Mesendoderm (in vitro differentiated cells): ENCODE measurements at regions not wholly inside any gene's neighbourhood (a gene's known extent, or its start where the extent isn't known, plus 50 kb on each side); places are given as distances from the start of the nearest gene placed in this dataset.

ENCODE experiments used
- DNase-seq: peaks from one replicate; pipeline ENCODE4 v3.0.0; 2013
- H2AK5ac ChIP-seq: 2 replicates; pipeline ENCODE4 v1.6.1; 2013; ENCODE audit warnings: low read length, inconsistent platforms
- H2BK120ac ChIP-seq: 2 replicates; pipeline ENCODE4 v1.6.1; 2013; ENCODE audit warnings: low read depth, mild to moderate bottlenecking, low read length, moderate library complexity, mixed read lengths
- H2BK15ac ChIP-seq: replicated peaks from 2 replicates; pipeline ENCODE4 v1.6.1; 2013; ENCODE audit warnings: low read depth, mild to moderate bottlenecking, moderate library complexity
- H2BK5ac ChIP-seq: 2 replicates; pipeline ENCODE4 v1.6.1; 2013; ENCODE audit warnings: low read length, inconsistent platforms
- H3K18ac ChIP-seq: 2 replicates; pipeline ENCODE4 v1.6.1; 2013; ENCODE audit warnings: mild to moderate bottlenecking, low read length, mixed read lengths
- H3K23ac ChIP-seq: one replicate; pipeline ENCODE4 v1.6.1; 2013; ENCODE audit warnings: low read length
- H3K27ac ChIP-seq: 2 replicates; pipeline ENCODE4 v1.5.1; 2013; ENCODE audit warnings: low read depth, mild to moderate bottlenecking, inconsistent platforms, low read length, moderate library complexity
- H3K27me3 ChIP-seq: 2 replicates; pipeline ENCODE4 v1.6.1; 2013; ENCODE audit warnings: low read length, control low read depth, mild to moderate bottlenecking, inconsistent platforms; ENCODE audit not compliant: insufficient read depth, poor library complexity
- H3K36me3 ChIP-seq: 2 replicates; pipeline ENCODE4 v1.6.1; 2013; ENCODE audit warnings: low read length, inconsistent platforms; ENCODE audit not compliant: control insufficient read depth, insufficient read depth
- H3K4ac ChIP-seq: one replicate; pipeline ENCODE4 v1.6.1; 2013; ENCODE audit warnings: low read depth, mild to moderate bottlenecking, low read length, moderate library complexity
- H3K4me1 ChIP-seq: 2 replicates; pipeline ENCODE4 v1.6.1; 2013; ENCODE audit warnings: low read depth, low read length, inconsistent platforms; ENCODE audit not compliant: control insufficient read depth
- H3K4me2 ChIP-seq: 2 replicates; pipeline ENCODE4 v1.6.1; 2013; ENCODE audit warnings: low read length
- H3K4me3 ChIP-seq: 2 replicates; pipeline ENCODE4 v1.5.1; 2013; ENCODE audit warnings: mild to moderate bottlenecking, low read length
- H3K56ac ChIP-seq: one replicate; pipeline ENCODE4 v1.6.1; 2013; ENCODE audit warnings: low read length
- H3K79me1 ChIP-seq: 2 replicates; pipeline ENCODE4 v1.6.1; 2013; ENCODE audit warnings: low read length, inconsistent platforms
- H3K79me2 ChIP-seq: 2 replicates; pipeline ENCODE4 v1.6.1; 2013; ENCODE audit warnings: mild to moderate bottlenecking, low read length; ENCODE audit not compliant: control insufficient read depth, insufficient read depth
- H3K9ac ChIP-seq: 2 replicates; pipeline ENCODE4 v1.6.1; 2013; ENCODE audit warnings: low read length, inconsistent platforms
- H4K5ac ChIP-seq: one replicate; pipeline ENCODE4 v1.6.1; 2013; ENCODE audit warnings: low read length
- H4K8ac ChIP-seq: one replicate; pipeline ENCODE4 v1.6.1; 2013; ENCODE audit warnings: low read depth, mild to moderate bottlenecking, control low read depth, low read length, moderate library complexity
- WGBS: extraction: QIAGEN DNeasy Blood & Tissue Kit; methylation state at CpG from one replicate; pipeline ENCODE4 v1.1.7; 2013; ENCODE audit warnings: low lambda C conversion rate, missing lambda C conversion rate; ENCODE audit not compliant: insufficient coverage; ENCODE audit errors: extremely low coverage; 5-methylcytosine and 5-hydroxymethylcytosine counted together

- WGBS: no CpG with 5 or more reads among the region's 1 CpG
- H3K23ac ChIP-seq: no peak overlapping the region
- no peak overlapping the region for H2BK5ac ChIP-seq
- no peak overlapping the region for H2BK15ac ChIP-seq
- DNase-seq: no peak
- no peaks in the 10 kb centered on the region for H3K79me1 ChIP-seq
- no peak overlapping the region for H3K4me3 ChIP-seq
- H2BK120ac ChIP-seq: no peak overlapping the region
- H4K8ac ChIP-seq: no peak overlapping the region
- no peak overlapping the region for H3K4ac ChIP-seq
- H3K18ac ChIP-seq: no peak overlapping the region
- no peak overlapping the region for H3K4me2 ChIP-seq
- no peaks in the 10 kb centered on the region for H3K36me3 ChIP-seq
- H3K27ac ChIP-seq: no peak overlapping the region
- H3K27me3 ChIP-seq: no peaks in the 10 kb centered on the region
- no peak overlapping the region for H2AK5ac ChIP-seq
- no peak overlapping the region for H3K9ac ChIP-seq
- no peaks in the 10 kb centered on the region for H3K79me2 ChIP-seq
- no peak overlapping the region for H4K5ac ChIP-seq
- H3K56ac ChIP-seq: no peak overlapping the region
- H3K4me1 ChIP-seq: no peaks in the 10 kb centered on the region
Measured at GRCh38 chr20:16917636-16918035, 169.5 kb downstream of the OTOR start.

- H3K36me3 ChIP-seq: no peaks in the 10 kb centered on the region
- H3K79me1 ChIP-seq: no peaks in the 10 kb centered on the region
- H3K4me2 ChIP-seq: no peak overlapping the region
- WGBS: no CpG with 5 or more reads among the region's 4 CpGs
- DNase-seq: no peak
- H3K56ac ChIP-seq: no peak overlapping the region
- H4K8ac ChIP-seq: no peak overlapping the region
- no peaks in the 10 kb centered on the region for H3K4me1 ChIP-seq
- H3K79me2 ChIP-seq: no peaks in the 10 kb centered on the region
- H2BK120ac ChIP-seq: no peak overlapping the region
- no peak overlapping the region for H3K9ac ChIP-seq
- no peak overlapping the region for H3K27ac ChIP-seq
- no peaks in the 10 kb centered on the region for H3K27me3 ChIP-seq
- H3K4me3 ChIP-seq: no peak overlapping the region
- H2BK5ac ChIP-seq: no peak overlapping the region
- no peak overlapping the region for H3K23ac ChIP-seq
- no peak overlapping the region for H4K5ac ChIP-seq
- no peak overlapping the region for H3K18ac ChIP-seq
- no peak overlapping the region for H3K4ac ChIP-seq
- no peak overlapping the region for H2AK5ac ChIP-seq
- no peak overlapping the region for H2BK15ac ChIP-seq
Measured at GRCh38 chr20:16918366-16918765, 170.2 kb downstream of the OTOR start.

- H3K4ac ChIP-seq: no peak overlapping the region
- no CpG with 5 or more reads among the region's 5 CpGs for WGBS
Measured at GRCh38 chr20:16919841-16920240, 171.7 kb downstream of the OTOR start.

GRCh38 chr20:16922834-16923233 lies 174.7 kb downstream of the OTOR start:
- H3K56ac ChIP-seq: no peak overlapping the region
- no peak overlapping the region for H2BK5ac ChIP-seq
- no peak overlapping the region for H3K4me3 ChIP-seq
- H2BK120ac ChIP-seq: no peak overlapping the region
- no peaks in the 10 kb centered on the region for H3K79me2 ChIP-seq
- no peak overlapping the region for H3K23ac ChIP-seq
- H4K5ac ChIP-seq: no peak overlapping the region
- no peak overlapping the region for H4K8ac ChIP-seq
- WGBS: no CpG with 5 or more reads among the region's 3 CpGs
- H3K4ac ChIP-seq: no peak overlapping the region
- DNase-seq: peak; percentile 52
- no peak overlapping the region for H3K4me2 ChIP-seq
- no peak overlapping the region for H2AK5ac ChIP-seq
- H3K9ac ChIP-seq: no peak overlapping the region
- H3K18ac ChIP-seq: no peak overlapping the region
- no peaks in the 10 kb centered on the region for H3K36me3 ChIP-seq
- H3K4me1 ChIP-seq: no peaks in the 10 kb centered on the region
- no peaks in the 10 kb centered on the region for H3K27me3 ChIP-seq
- H3K27ac ChIP-seq: no peak overlapping the region
- H3K79me1 ChIP-seq: no peaks in the 10 kb centered on the region
- no peak overlapping the region for H2BK15ac ChIP-seq

More at GRCh38 chr20:16919841-16920240, 171.7 kb downstream of the OTOR start:
- Histone ChIP-seq H3K9ac (no peak overlapping the region), H3K23ac (no peak overlapping the region), H3K27ac (no peak overlapping the region), H2BK15ac (no peak overlapping the region), H3K56ac (no peak overlapping the region), H3K18ac (no peak overlapping the region), H3K36me3 (no peaks in the 10 kb centered on the region), H3K27me3 (no peaks in the 10 kb centered on the region), H2BK120ac (no peak overlapping the region), H2AK5ac (no peak overlapping the region), H4K8ac (no peak overlapping the region), H3K4me1 (no peaks in the 10 kb centered on the region), H2BK5ac (no peak overlapping the region), H3K4me3 (no peak overlapping the region), H3K79me1 (no peaks in the 10 kb centered on the region), H3K4me2 (no peak overlapping the region), H3K79me2 (no peaks in the 10 kb centered on the region), H4K5ac (no peak overlapping the region)
- peak; percentile 59 for DNase-seq

GRCh38 chr20:16926626-16927430 lies 178.7 kb downstream of the OTOR start:
- no CpG with 5 or more reads among the region's 11 CpGs for WGBS
- Histone ChIP-seq H3K56ac (no peak overlapping the region), H3K36me3 (no peaks in the 10 kb centered on the region), H4K5ac (no peak overlapping the region), H3K27me3 (no peaks in the 10 kb centered on the region), H3K4me2 (no peak overlapping the region), H3K4me3 (no peak overlapping the region), H2AK5ac (no peak overlapping the region), H3K27ac (no peak overlapping the region), H3K4ac (no peak overlapping the region), H3K79me2 (no peaks in the 10 kb centered on the region), H3K23ac (no peak overlapping the region), H2BK120ac (no peak overlapping the region), H3K18ac (no peak overlapping the region), H3K79me1 (no peaks in the 10 kb centered on the region), H2BK15ac (no peak overlapping the region), H4K8ac (no peak overlapping the region), H3K9ac (no peak overlapping the region), H2BK5ac (no peak overlapping the region), H3K4me1 (no peaks in the 10 kb centered on the region)
- no peak for DNase-seq

- H3K18ac ChIP-seq: no peak overlapping the region
- H2AK5ac ChIP-seq: no peak overlapping the region
- H3K23ac ChIP-seq: no peak overlapping the region
- H3K4me3 ChIP-seq: no peak overlapping the region
- H3K27me3 ChIP-seq: no peaks in the 10 kb centered on the region
- H3K4me2 ChIP-seq: no peak overlapping the region
- no peak overlapping the region for H2BK5ac ChIP-seq
- no peaks in the 10 kb centered on the region for H3K36me3 ChIP-seq
- H3K79me1 ChIP-seq: no peaks in the 10 kb centered on the region
- no peaks in the 10 kb centered on the region for H3K79me2 ChIP-seq
- H3K27ac ChIP-seq: no peak overlapping the region
- H3K9ac ChIP-seq: no peak overlapping the region
- H3K4ac ChIP-seq: no peak overlapping the region
- DNase-seq: no peak
- H4K5ac ChIP-seq: no peak overlapping the region
- H3K4me1 ChIP-seq: no peaks in the 10 kb centered on the region
- H4K8ac ChIP-seq: no peak overlapping the region
- H2BK15ac ChIP-seq: no peak overlapping the region
- no peak overlapping the region for H3K56ac ChIP-seq
- H2BK120ac ChIP-seq: no peak overlapping the region
Measured at GRCh38 chr20:16929756-16930155, 181.6 kb downstream of the OTOR start.
